K562 (cell line): ENCODE measurements at regions not wholly inside any gene's neighbourhood (a gene's known extent, or its start where the extent isn't known, plus 50 kb on each side); places are given as distances from the start of the nearest gene placed in this dataset.

Experiments used
- ATAC-seq: fragments of 200-7000 bp; cut with Tn5 transposase; 3 replicates; pipeline ENCODE4 v1.9.1; 2020; ENCODE audit warnings: moderate library complexity
- BruUV-seq: library from RNA; stranded (reverse); fragments of 400-500 nt; replicated peaks from 2 replicates; lab custom pipeline; 2021; lab: Mats Ljungman, UMichigan
- CTCF ChIA-PET: fragments of 300-600 bp; formaldehyde crosslinking; extraction: SDS; loops from one replicate; lab custom pipeline; 2021; ENCODE audit warnings: low intra/inter-chr PET ratio; lab: Yijun Ruan, JAX
- POLR2A ChIA-PET: fragments of 300-600, 350-650 bp; sonication (Branson Sonifier 250); formaldehyde crosslinking; extraction: SDS; loops from one replicate; lab custom pipeline; 2021; ENCODE audit warnings: antibody characterized with exemption, inconsistent platforms; lab: Yijun Ruan, JAX
- DNase-seq, 4 experiments: peaks; one replicate each; pipeline versions ENCODE4 v3.0.0 to v3.0.0-alpha.2; 2011 to 2018; ENCODE audit warnings: low spot score in 3 of 4, mixed read lengths in 3 of 4; ENCODE audit errors: extremely low read depth in 1 of 4
- FAIRE-seq: peaks from 2 replicates; lab custom pipeline; 2011; peaks lifted over from hg19 to GRCh38; lab: Jason Lieb, UNC
- H2AFZ ChIP-seq: 2 replicates; pipeline ENCODE4 v1.6.0; 2011; ENCODE audit warnings: low read depth, low read length, control low read depth, inconsistent platforms
- H3K27ac ChIP-seq: fragments of 200-600 bp; 3 replicates; pipeline ENCODE4 v1.8.0; 2011; ENCODE audit warnings: low read depth, mild to moderate bottlenecking, control low read depth, inconsistent platforms, low read length, moderate library complexity, mixed read lengths; ENCODE audit errors: extremely low read depth
- H3K27me3 ChIP-seq, 2 experiments: fragments of 300-600 bp in 1 of 2; 2 replicates in 1 of 2; 3 replicates in 1 of 2; pipeline versions ENCODE4 v1.6.0 to v1.8.0; 2011; ENCODE audit warnings: inconsistent platforms in 2 of 2, low read length in 2 of 2, mild to moderate bottlenecking in 1 of 2, mixed read lengths in 1 of 2, moderate library complexity in 1 of 2; ENCODE audit not compliant: control insufficient read depth in 2 of 2, insufficient read depth in 2 of 2
- H3K36me3 ChIP-seq: fragments of 300-600 bp; 3 replicates; pipeline ENCODE4 v1.8.0; 2011; ENCODE audit warnings: mild to moderate bottlenecking, low read length, inconsistent platforms; ENCODE audit not compliant: control insufficient read depth, insufficient read depth
- H3K4me1 ChIP-seq, 2 experiments: fragments of 200-600 bp in 1 of 2; replicated peaks in 1 of 2; 2 replicates in 1 of 2; 3 replicates in 1 of 2; pipeline versions ENCODE4 v1.5.1 to v1.8.0; 2011; ENCODE audit warnings: inconsistent platforms in 2 of 2, low read length in 2 of 2, mild to moderate bottlenecking in 1 of 2, mixed read lengths in 1 of 2, moderate library complexity in 1 of 2; ENCODE audit not compliant: control insufficient read depth in 2 of 2, insufficient read depth in 2 of 2
- H3K4me2 ChIP-seq: 2 replicates; pipeline ENCODE4 v1.6.1; 2011; ENCODE audit warnings: low read length, control low read depth, inconsistent platforms, mixed read lengths; ENCODE audit not compliant: insufficient read depth
- H3K4me3 ChIP-seq: fragments of 200-600 bp; sonication (generic), shearing (Covaris generic); 2 replicates; pipeline ENCODE4 v1.5.1; 2016; ENCODE audit warnings: control low read depth, inconsistent platforms
- H3K79me2 ChIP-seq: fragments of 200-600 bp; 3 replicates; pipeline ENCODE4 v1.8.0; 2011; ENCODE audit warnings: low read length, inconsistent platforms; ENCODE audit not compliant: control insufficient read depth, insufficient read depth
- H3K9ac ChIP-seq, 2 experiments: 2 replicates each; pipeline versions ENCODE4 v1.6.0 to v1.6.1; 2011; ENCODE audit warnings: low read depth in 2 of 2, low read length in 2 of 2, control low read depth in 1 of 2, inconsistent platforms in 1 of 2, mild to moderate bottlenecking in 1 of 2, mixed read lengths in 1 of 2; ENCODE audit not compliant: insufficient read depth in 1 of 2
- H3K9me1 ChIP-seq: one replicate; pipeline ENCODE4 v1.6.0; 2011; ENCODE audit warnings: inconsistent platforms, mild to moderate bottlenecking, low read length, moderate library complexity; ENCODE audit not compliant: control insufficient read depth, insufficient read depth
- H3K9me3 ChIP-seq: replicated peaks from 2 replicates; pipeline ENCODE4 v1.5.1; 2011; ENCODE audit warnings: low read depth, low read length, inconsistent platforms; ENCODE audit not compliant: control insufficient read depth, insufficient read depth
- H4K20me1 ChIP-seq: replicated peaks from 2 replicates; pipeline ENCODE4 v1.6.1; 2011; ENCODE audit warnings: low read length, inconsistent platforms, mixed read lengths; ENCODE audit not compliant: control insufficient read depth, insufficient read depth
- CBX1 ChIP-seq: sonication (generic); IDR thresholded peaks from 2 replicates; pipeline ENCODE4 v1.6.1; 2016; ENCODE audit warnings: antibody characterized with exemption, low read depth, mild to moderate bottlenecking
- RBM25 ChIP-seq: fragments of 200-400 bp; formaldehyde crosslinking; IDR thresholded peaks from 2 replicates; pipeline ENCODE4 v1.6.1; 2018; ENCODE audit warnings: low read length, low read depth, moderate library complexity; ENCODE audit not compliant: severe bottlenecking
- SMARCE1 ChIP-seq: fragments of 450-650 bp; IDR thresholded peaks from 2 replicates; pipeline ENCODE4 v1.7.1; 2016; ENCODE audit warnings: mild to moderate bottlenecking
- TAF15 ChIP-seq: fragments of 200-400 bp; formaldehyde crosslinking; IDR thresholded peaks from 2 replicates; pipeline ENCODE4 v1.6.1; 2017; ENCODE audit warnings: mild to moderate bottlenecking, low read depth, low read length, moderate library complexity
- in situ Hi-C: fragments of 300-500 bp; cut with MboI; formaldehyde crosslinking; loops from 4 replicates; pipeline ENCODE4 v1.15.0; 2018; ENCODE audit warnings: inconsistent platforms, mixed read lengths
- intact Hi-C: fragments of 100-400 bp; cut with micrococcal nuclease; formaldehyde crosslinking; loops from 2 replicates; pipeline ENCODE4 v1.14.2; 2022
- TF ChIP-seq, protein P1 (sequence below): fragments of 450-650 bp; IDR thresholded peaks from 2 replicates; pipeline ENCODE4 v1.6.1; 2017; ENCODE audit warnings: mild to moderate bottlenecking, moderate library complexity
- TF ChIP-seq, protein P2 (sequence below), 2 experiments: fragments of 200-800 bp in 1 of 2; sonication (Bioruptor generic) in 1 of 2; sonication (generic) in 1 of 2; formaldehyde crosslinking in 1 of 2; IDR thresholded peaks in 1 of 2; conservative IDR thresholded peaks in 1 of 2; 2 replicates each; pipeline versions ENCODE4 v1.5.0 to v1.6.1; 2016 to 2020; ENCODE audit warnings: missing compliant biosample characterization in 1 of 2, missing genetic modification characterization in 1 of 2, missing genetic modification reagents in 1 of 2

DNA sequence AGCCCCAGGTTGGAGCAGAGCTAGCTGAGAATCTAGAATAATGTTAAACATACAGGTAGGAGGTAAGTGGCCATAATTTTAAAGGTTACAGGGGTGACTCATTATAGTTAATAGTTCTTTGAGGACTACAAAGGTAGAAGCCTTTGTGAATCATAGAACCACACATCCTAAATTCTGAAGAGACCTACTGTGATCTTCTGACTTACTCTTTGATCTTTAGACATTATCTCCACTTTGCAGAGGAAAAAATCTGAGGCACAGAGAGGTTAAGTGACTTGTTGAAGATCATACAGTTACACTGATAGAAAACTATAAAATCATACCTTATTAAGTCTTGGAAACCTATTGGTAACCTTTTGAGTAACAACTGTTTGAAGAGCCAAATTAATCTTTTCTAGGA lies 1051.3 kb upstream of the NRXN1 start:
- DNase-seq: no peak
- ChIA-PET CTCF (no interaction called here), POLR2A (no interaction called here)
- Histone ChIP-seq H3K27me3 (no peaks in the 10 kb centered on the region), H3K79me2 (no peaks in the 10 kb centered on the region), H3K27ac (no peak overlapping the region), H2AFZ (no peak overlapping the region), H3K9ac (no peak overlapping the region), H3K36me3 (no peaks in the 10 kb centered on the region), H3K4me2 (no peak overlapping the region), H3K4me3 (no peak overlapping the region), H3K9me3 (no peaks in the 10 kb centered on the region), H3K4me1 (no peaks in the 10 kb centered on the region), H4K20me1 (no peaks in the 10 kb centered on the region), H3K9me1 (no peaks in the 10 kb centered on the region)
- no peak for ATAC-seq
- intact Hi-C loops: no loop called here
- BruUV-seq: no TSS peak
- in situ Hi-C loops: no loop called here
- FAIRE-seq: no peak
- TF ChIP-seq SMARCE1: no peak

DNA sequence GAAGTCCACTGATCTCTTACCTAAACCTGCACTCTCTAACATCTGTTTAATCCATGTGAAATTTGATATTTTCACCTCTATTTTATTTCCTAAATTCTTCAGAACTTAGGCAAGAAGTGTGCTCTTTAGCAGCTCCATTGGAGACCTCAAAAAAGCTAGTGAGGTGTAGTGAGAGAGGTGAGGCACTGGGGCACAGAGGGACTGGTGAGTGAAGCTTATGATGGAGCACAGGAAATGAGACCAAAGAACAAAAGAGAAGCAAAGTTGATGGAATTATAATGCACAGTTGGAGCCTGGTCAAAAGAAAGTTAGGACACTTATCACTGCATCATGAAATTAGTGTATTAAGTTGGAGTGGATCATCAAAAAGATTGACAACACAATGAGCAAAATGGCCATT lies 1050.7 kb upstream of the NRXN1 start:
- Histone ChIP-seq H3K9me3 (no peaks in the 10 kb centered on the region), H3K9ac (no peak overlapping the region), H3K4me1 (no peaks in the 10 kb centered on the region), H3K36me3 (no peaks in the 10 kb centered on the region), H2AFZ (no peak overlapping the region), H3K79me2 (no peaks in the 10 kb centered on the region), H4K20me1 (no peaks in the 10 kb centered on the region), H3K9me1 (no peaks in the 10 kb centered on the region), H3K27ac (no peak overlapping the region), H3K27me3 (no peaks in the 10 kb centered on the region), H3K4me2 (no peak overlapping the region), H3K4me3 (no peak overlapping the region)
- ChIA-PET CTCF (no interaction called here), POLR2A (no interaction called here)
- no peak for TF ChIP-seq CBX1
- TF ChIP-seq, protein P1, sequence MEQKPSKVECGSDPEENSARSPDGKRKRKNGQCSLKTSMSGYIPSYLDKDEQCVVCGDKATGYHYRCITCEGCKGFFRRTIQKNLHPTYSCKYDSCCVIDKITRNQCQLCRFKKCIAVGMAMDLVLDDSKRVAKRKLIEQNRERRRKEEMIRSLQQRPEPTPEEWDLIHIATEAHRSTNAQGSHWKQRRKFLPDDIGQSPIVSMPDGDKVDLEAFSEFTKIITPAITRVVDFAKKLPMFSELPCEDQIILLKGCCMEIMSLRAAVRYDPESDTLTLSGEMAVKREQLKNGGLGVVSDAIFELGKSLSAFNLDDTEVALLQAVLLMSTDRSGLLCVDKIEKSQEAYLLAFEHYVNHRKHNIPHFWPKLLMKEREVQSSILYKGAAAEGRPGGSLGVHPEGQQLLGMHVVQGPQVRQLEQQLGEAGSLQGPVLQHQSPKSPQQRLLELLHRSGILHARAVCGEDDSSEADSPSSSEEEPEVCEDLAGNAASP: no peak
- TF ChIP-seq RBM25: no peak
- TF ChIP-seq, protein P2, sequence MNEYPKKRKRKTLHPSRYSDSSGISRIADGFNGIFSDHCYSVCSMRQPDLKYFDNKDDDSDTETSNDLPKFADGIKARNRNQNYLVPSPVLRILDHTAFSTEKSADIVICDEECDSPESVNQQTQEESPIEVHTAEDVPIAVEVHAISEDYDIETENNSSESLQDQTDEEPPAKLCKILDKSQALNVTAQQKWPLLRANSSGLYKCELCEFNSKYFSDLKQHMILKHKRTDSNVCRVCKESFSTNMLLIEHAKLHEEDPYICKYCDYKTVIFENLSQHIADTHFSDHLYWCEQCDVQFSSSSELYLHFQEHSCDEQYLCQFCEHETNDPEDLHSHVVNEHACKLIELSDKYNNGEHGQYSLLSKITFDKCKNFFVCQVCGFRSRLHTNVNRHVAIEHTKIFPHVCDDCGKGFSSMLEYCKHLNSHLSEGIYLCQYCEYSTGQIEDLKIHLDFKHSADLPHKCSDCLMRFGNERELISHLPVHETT (CRISPR knock-in tag; conservative IDR thresholded peaks at IDR 0.05 in 1 of 2, IDR thresholded peaks at IDR 0.05 in 1 of 2): no peak
- TF ChIP-seq TAF15: no peak
- no TSS peak for BruUV-seq
- intact Hi-C loops (no loop called here), in situ Hi-C loops (no loop called here)
- no peak for DNase-seq
- no peak for FAIRE-seq
- ATAC-seq: no peak
